ENCODE measurements at regions not wholly inside any gene's neighbourhood (a gene's known extent, or its start where the extent isn't known, plus 50 kb on each side); places are given as distances from the start of the nearest gene placed in this dataset.

GRCh38 chr6:77159730-77160129 lies 303.6 kb downstream of the HTR1B start:
- no peak for DNase-seq (ENCODE audit: low read depth, low spot score)
- Histone ChIP-seq H3K27ac (ENCODE audit: low read length) (no peak overlapping the region), H3K27me3 (ENCODE audit: control insufficient read depth, insufficient read depth, low read length) (no peaks in the 10 kb centered on the region), H3K9me3 (ENCODE audit: control insufficient read depth, insufficient read depth, low read depth, low read length) (no peaks in the 10 kb centered on the region), H3K4me1 (ENCODE audit: control insufficient read depth, insufficient read depth, low read length) (no peaks in the 10 kb centered on the region), H3K4me3 (ENCODE audit: low read depth in 2 of 2, low read length in 2 of 2) (no peak overlapping the region), H3K36me3 (ENCODE audit: control insufficient read depth, insufficient read depth, low read length) (no peaks in the 10 kb centered on the region)
- in situ Hi-C loops (cut with HindIII; ENCODE audit: low pct_unique_long_range_greater_than_20kb, low sequenced_read_pairs) (no loop called here), intact Hi-C loops (cut with micrococcal nuclease; ENCODE audit: unreplicated experiment) (no loop called here)
- TF ChIP-seq REST (IDR thresholded peaks at IDR 0.05; ENCODE audit: insufficient read depth in 1 of 2, low read depth in 2 of 2, low read length in 1 of 2) (peak in 1 of 2 experiments; percentile 69; a peak in 2 of 4 replicates), CTCF (IDR thresholded peaks at IDR 0.05) (no peak)
- ChIA-PET POLR2A (no interaction called here), CTCF (no interaction called here)
- ATAC-seq = no peak
- no TSS peak for BruUV-seq (replicated peaks)

- no peaks in the 10 kb centered on the region for H3K27me3 ChIP-seq (ENCODE audit: control insufficient read depth, insufficient read depth, low read length)
- ChIA-PET CTCF (no interaction called here), POLR2A (no interaction called here)
- no peaks in the 10 kb centered on the region for H3K36me3 ChIP-seq (ENCODE audit: control insufficient read depth, insufficient read depth, low read length)
- intact Hi-C loops (cut with micrococcal nuclease; ENCODE audit: unreplicated experiment) = no loop called here
- no peak for DNase-seq (ENCODE audit: low read depth, low spot score)
- no peak overlapping the region for H3K27ac ChIP-seq (ENCODE audit: low read length)
- H3K4me3 ChIP-seq (ENCODE audit: low read depth in 2 of 2, low read length in 2 of 2) = no peak overlapping the region
- no peak for ATAC-seq
- H3K9me3 ChIP-seq (ENCODE audit: control insufficient read depth, insufficient read depth, low read depth, low read length) = no peaks in the 10 kb centered on the region
- no TSS peak for BruUV-seq (replicated peaks)
- TF ChIP-seq REST (IDR thresholded peaks at IDR 0.05; ENCODE audit: insufficient read depth in 1 of 2, low read depth in 2 of 2, low read length in 1 of 2) (no peak), TCF7L2 (IDR thresholded peaks at IDR 0.05; ENCODE audit: low read depth, low read length) (no peak), CTCF (IDR thresholded peaks at IDR 0.05) (no peak), SIN3A (IDR thresholded peaks at IDR 0.05; ENCODE audit: borderline replicate concordance, insufficient read depth, low read depth, low read length) (no peak), POLR2AphosphoS5 (IDR thresholded peaks at IDR 0.05; ENCODE audit: low read depth, low read length) (no peak)
- no peaks in the 10 kb centered on the region for H3K4me1 ChIP-seq (ENCODE audit: control insufficient read depth, insufficient read depth, low read length)
- in situ Hi-C loops (cut with HindIII; ENCODE audit: low pct_unique_long_range_greater_than_20kb, low sequenced_read_pairs) = no loop called here
Measured at GRCh38 chr6:77151241-77151640, 312.1 kb downstream of the HTR1B start.

All from Panc1 (cell line).